ENCODE measurements at regions not wholly inside any gene's neighbourhood (a gene's known extent, or its start where the extent isn't known, plus 50 kb on each side); places are given as distances from the start of the nearest gene placed in this dataset.

DNA sequence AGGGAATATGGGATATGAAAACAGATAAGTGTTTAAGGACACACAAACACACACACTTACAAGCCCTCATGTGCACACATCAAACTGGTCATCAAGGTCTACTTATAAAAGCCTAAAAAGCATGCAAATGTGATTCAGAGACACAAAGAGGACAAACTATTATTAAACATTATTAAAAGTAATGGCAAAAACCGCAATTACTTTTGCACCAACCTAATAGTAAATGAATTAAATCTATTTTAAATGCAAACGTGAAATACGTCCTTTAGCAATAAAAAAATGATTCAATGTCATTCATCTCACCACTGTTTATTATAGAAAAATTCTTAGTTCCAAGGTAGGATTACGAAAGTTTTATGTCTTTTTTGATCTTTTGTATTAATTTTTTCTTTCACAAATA lies 91.1 kb upstream of the ARMCX2 start:
- TF ChIP-seq, protein P1, sequence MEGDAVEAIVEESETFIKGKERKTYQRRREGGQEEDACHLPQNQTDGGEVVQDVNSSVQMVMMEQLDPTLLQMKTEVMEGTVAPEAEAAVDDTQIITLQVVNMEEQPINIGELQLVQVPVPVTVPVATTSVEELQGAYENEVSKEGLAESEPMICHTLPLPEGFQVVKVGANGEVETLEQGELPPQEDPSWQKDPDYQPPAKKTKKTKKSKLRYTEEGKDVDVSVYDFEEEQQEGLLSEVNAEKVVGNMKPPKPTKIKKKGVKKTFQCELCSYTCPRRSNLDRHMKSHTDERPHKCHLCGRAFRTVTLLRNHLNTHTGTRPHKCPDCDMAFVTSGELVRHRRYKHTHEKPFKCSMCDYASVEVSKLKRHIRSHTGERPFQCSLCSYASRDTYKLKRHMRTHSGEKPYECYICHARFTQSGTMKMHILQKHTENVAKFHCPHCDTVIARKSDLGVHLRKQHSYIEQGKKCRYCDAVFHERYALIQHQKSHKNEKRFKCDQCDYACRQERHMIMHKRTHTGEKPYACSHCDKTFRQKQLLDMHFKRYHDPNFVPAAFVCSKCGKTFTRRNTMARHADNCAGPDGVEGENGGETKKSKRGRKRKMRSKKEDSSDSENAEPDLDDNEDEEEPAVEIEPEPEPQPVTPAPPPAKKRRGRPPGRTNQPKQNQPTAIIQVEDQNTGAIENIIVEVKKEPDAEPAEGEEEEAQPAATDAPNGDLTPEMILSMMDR (IDR thresholded peaks at IDR 0.05): no peak
- TF ChIP-seq POLR2A (IDR thresholded peaks at IDR 0.05): no peak

All from suprapubic skin (tissue), 3 donors.